M059J (cell line): ENCODE measurements at regions not wholly inside any gene's neighbourhood (a gene's known extent, or its start where the extent isn't known, plus 50 kb on each side); places are given as distances from the start of the nearest gene placed in this dataset.
A peak's percentile ranks its signal among the peaks of the same experiment; 100 is the strongest.
"Not testable (repeated sequence)": the region's sequence is repeated elsewhere in the genome, so short reads cannot be mapped to it uniquely, and the experiment has no call there.

ENCODE experiments used
- DNase-seq: peaks from one replicate; pipeline ENCODE4 v3.0.0-alpha.2; 2012; ENCODE audit warnings: low read depth

GRCh38 chr20:51187261-51187660 is 164.4 kb upstream of the KCNG1 start:
- DNase-seq = no peak

GRCh38 chr20:51185861-51186260 is 163.0 kb upstream of the KCNG1 start:
- no peak for DNase-seq

GRCh38 chr20:51185277-51185676 is 162.4 kb upstream of the KCNG1 start:
- DNase-seq = no peak

- DNase-seq = peak; percentile 54
Measured at GRCh38 chr20:51184289-51184688, 161.4 kb upstream of the KCNG1 start.

- peak; percentile 50 for DNase-seq
Measured at GRCh38 chr20:51183451-51183850, 160.5 kb upstream of the KCNG1 start.

- DNase-seq = no peak
Measured at GRCh38 chr20:51182571-51182970, 159.7 kb upstream of the KCNG1 start.

- no peak for DNase-seq
Measured at GRCh38 chr20:51178153-51178552, 155.2 kb upstream of the KCNG1 start.

- DNase-seq = no peak
Measured at GRCh38 chr20:51176876-51177275, 154.0 kb upstream of the KCNG1 start.

GRCh38 chr20:51176446-51176845 is 153.5 kb upstream of the KCNG1 start:
- DNase-seq = no peak

- DNase-seq = no peak
Measured at GRCh38 chr20:51175724-51176123, 152.8 kb upstream of the KCNG1 start.

- DNase-seq = no peak
Measured at GRCh38 chr20:51175156-51175555, 152.2 kb upstream of the KCNG1 start.

GRCh38 chr20:51174536-51174935 is 151.6 kb upstream of the KCNG1 start:
- DNase-seq = no peak

- no peak for DNase-seq
Measured at GRCh38 chr20:51172558-51173428, 149.9 kb upstream of the KCNG1 start.

- no peak for DNase-seq
Measured at GRCh38 chr20:51171141-51171540, 148.2 kb upstream of the KCNG1 start.

- peak; percentile 18 for DNase-seq
Measured at GRCh38 chr20:51169813-51170212, 146.9 kb upstream of the KCNG1 start.

GRCh38 chr20:51167911-51168310 is 145.0 kb upstream of the KCNG1 start:
- not testable (repeated sequence) for DNase-seq

- DNase-seq = no peak
Measured at GRCh38 chr20:51166489-51166888, 143.6 kb upstream of the KCNG1 start.

- DNase-seq = no peak
Measured at GRCh38 chr20:51165131-51165530, 142.2 kb upstream of the KCNG1 start.

- no peak for DNase-seq
Measured at GRCh38 chr20:51164731-51165130, 141.8 kb upstream of the KCNG1 start.

- no peak for DNase-seq
Measured at GRCh38 chr20:51163996-51164600, 141.2 kb upstream of the KCNG1 start.

- no peak for DNase-seq
Measured at GRCh38 chr20:51162015-51162414, 139.1 kb upstream of the KCNG1 start.

- DNase-seq = no peak
Measured at GRCh38 chr20:51160821-51161220, 137.9 kb upstream of the KCNG1 start.

- DNase-seq = no peak
Measured at GRCh38 chr20:51159981-51160380, 137.1 kb upstream of the KCNG1 start.
